ENCODE measurements at regions not wholly inside any gene's neighbourhood (a gene's known extent, or its start where the extent isn't known, plus 50 kb on each side); places are given as distances from the start of the nearest gene placed in this dataset.
"Not testable (repeated sequence)": the region's sequence is repeated elsewhere in the genome, so short reads cannot be mapped to it uniquely, and the experiment has no call there.

- not testable (repeated sequence) for TF ChIP-seq CTCF, POLR2A (IDR thresholded peaks at IDR 0.05)
Observed at GRCh38 chr21:27968240-27968639, 1001.4 kb upstream of the ADAMTS5 start.
